ENCODE measurements at regions not wholly inside any gene's neighbourhood (a gene's known extent, or its start where the extent isn't known, plus 50 kb on each side); places are given as distances from the start of the nearest gene placed in this dataset.

DNA sequence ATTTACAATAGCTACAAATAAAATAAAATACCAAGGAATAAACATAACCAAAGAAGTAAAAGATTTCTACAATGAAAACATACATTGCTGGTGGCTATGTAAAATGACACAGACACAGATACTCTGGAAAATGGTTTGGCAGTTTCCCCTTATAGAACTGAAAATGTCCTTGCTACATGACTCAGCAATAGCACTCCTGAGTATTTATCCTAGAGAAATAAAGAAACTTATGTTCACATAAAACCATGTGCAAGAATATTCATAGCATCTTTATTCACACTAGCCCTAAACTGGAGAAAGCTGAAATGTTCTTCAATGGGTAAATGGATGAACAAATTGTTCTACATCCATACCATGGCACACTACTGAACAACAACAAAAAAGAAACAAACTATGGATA is 100.2 kb upstream of the RFC3 start:
- no peaks in the 10 kb centered on the region for H3K9me3 Mint-ChIP-seq (ENCODE audit: insufficient read depth)
- H3K27me3 Mint-ChIP-seq = peaks cover 20% of the 10 kb centered on the region
- Histone ChIP-seq H3K4me1 (ENCODE audit: control insufficient read depth in 2 of 2, insufficient read depth in 2 of 2, low read length in 2 of 2) (no peaks in the 10 kb centered on the region), H3K79me2 (ENCODE audit: control insufficient read depth, insufficient read depth, low read length) (no peaks in the 10 kb centered on the region), H3K9me3 (ENCODE audit: control extremely low read depth in 1 of 3, control insufficient read depth in 2 of 3, insufficient read depth in 1 of 3, low read length in 2 of 3) (no peaks in the 10 kb centered on the region), H3K9ac (ENCODE audit: low read length) (no peak overlapping the region), H3K27me3 (replicated peaks in 1 of 4; ENCODE audit: control extremely low read depth in 1 of 4, control insufficient read depth in 3 of 4, insufficient read depth in 4 of 4, low read length in 3 of 4) (no peaks in the 10 kb centered on the region), H2AFZ (ENCODE audit: insufficient read depth, low read depth, low read length, poor library complexity, severe bottlenecking) (no peak overlapping the region), H3K4me3 (ENCODE audit: control extremely low read depth in 1 of 5, extremely low read depth in 1 of 5, insufficient read depth in 1 of 5, low read depth in 2 of 5, low read length in 4 of 5) (no peak overlapping the region), H3K36me3 (replicated peaks in 1 of 2; ENCODE audit: control extremely low read depth in 1 of 2, control insufficient read depth in 1 of 2, extremely low read depth in 1 of 2, insufficient read depth in 2 of 2, low read length in 1 of 2) (no peaks in the 10 kb centered on the region), H3K27ac (ENCODE audit: low read length in 2 of 2) (no peak overlapping the region), H3K4me2 (replicated peaks; ENCODE audit: low read depth, low read length, poor library complexity, severe bottlenecking) (no peak overlapping the region), H4K20me1 (ENCODE audit: control insufficient read depth, insufficient read depth, low read length, poor library complexity, severe bottlenecking) (no peaks in the 10 kb centered on the region)
- peaks cover 1% of the 10 kb centered on the region for H3K4me1 Mint-ChIP-seq
- no peak for TF ChIP-seq EZH2 (IDR thresholded peaks at IDR 0.05; ENCODE audit: borderline replicate concordance, insufficient read depth, low read depth, low read length, poor library complexity, severe bottlenecking)
- TF ChIP-seq, protein P1, sequence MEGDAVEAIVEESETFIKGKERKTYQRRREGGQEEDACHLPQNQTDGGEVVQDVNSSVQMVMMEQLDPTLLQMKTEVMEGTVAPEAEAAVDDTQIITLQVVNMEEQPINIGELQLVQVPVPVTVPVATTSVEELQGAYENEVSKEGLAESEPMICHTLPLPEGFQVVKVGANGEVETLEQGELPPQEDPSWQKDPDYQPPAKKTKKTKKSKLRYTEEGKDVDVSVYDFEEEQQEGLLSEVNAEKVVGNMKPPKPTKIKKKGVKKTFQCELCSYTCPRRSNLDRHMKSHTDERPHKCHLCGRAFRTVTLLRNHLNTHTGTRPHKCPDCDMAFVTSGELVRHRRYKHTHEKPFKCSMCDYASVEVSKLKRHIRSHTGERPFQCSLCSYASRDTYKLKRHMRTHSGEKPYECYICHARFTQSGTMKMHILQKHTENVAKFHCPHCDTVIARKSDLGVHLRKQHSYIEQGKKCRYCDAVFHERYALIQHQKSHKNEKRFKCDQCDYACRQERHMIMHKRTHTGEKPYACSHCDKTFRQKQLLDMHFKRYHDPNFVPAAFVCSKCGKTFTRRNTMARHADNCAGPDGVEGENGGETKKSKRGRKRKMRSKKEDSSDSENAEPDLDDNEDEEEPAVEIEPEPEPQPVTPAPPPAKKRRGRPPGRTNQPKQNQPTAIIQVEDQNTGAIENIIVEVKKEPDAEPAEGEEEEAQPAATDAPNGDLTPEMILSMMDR (IDR thresholded peaks at IDR 0.05) = no peak
- no peak overlapping the region for H3K27ac Mint-ChIP-seq
- no peak for DNase-seq
- H3K4me3 Mint-ChIP-seq = no peak overlapping the region
- intact Hi-C loops (cut with micrococcal nuclease) = no loop called here
- CTCF ChIA-PET = interaction anchor here (0.9 kb wide), 1 partner anchor 488 kb away, joined by 4 read pairs; no protein-coding TSS in a partner anchor
- no peak for ATAC-seq (ENCODE audit: low read depth)
- POLR2A ChIA-PET = no interaction called here

DNA sequence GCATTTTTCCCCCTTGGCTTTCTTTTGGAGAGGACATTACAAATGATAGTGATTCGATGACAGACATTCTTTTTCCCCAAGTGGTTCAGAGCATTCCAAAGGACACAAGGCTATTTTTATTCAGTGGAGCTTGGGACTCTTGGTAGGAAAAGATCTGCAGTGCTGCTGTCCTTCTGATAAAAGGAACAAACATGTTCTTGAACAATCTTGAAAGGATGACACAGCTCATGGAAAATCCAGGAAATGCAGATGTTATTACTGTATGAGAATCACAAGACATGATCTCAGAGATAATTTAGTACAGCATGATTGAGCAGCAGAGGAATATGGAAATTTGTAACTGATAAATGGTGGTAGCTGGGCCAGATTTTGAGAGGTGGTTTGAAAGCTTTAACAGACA is 96.2 kb upstream of the RFC3 start:
- Histone ChIP-seq H3K27me3 (replicated peaks in 1 of 4; ENCODE audit: control extremely low read depth in 1 of 4, control insufficient read depth in 3 of 4, insufficient read depth in 4 of 4, low read length in 3 of 4) (peaks cover 0 to 18% (median 12%) of the 10 kb centered on the region in 4 experiments), H3K9ac (ENCODE audit: low read length) (no peak overlapping the region), H2AFZ (ENCODE audit: insufficient read depth, low read depth, low read length, poor library complexity, severe bottlenecking) (no peak overlapping the region), H3K4me3 (ENCODE audit: control extremely low read depth in 1 of 5, extremely low read depth in 1 of 5, insufficient read depth in 1 of 5, low read depth in 2 of 5, low read length in 4 of 5) (no peak overlapping the region), H3K36me3 (replicated peaks in 1 of 2; ENCODE audit: control extremely low read depth in 1 of 2, control insufficient read depth in 1 of 2, extremely low read depth in 1 of 2, insufficient read depth in 2 of 2, low read length in 1 of 2) (no peaks in the 10 kb centered on the region), H3K4me1 (ENCODE audit: control insufficient read depth in 2 of 2, insufficient read depth in 2 of 2, low read length in 2 of 2) (no peaks in the 10 kb centered on the region), H3K4me2 (replicated peaks; ENCODE audit: low read depth, low read length, poor library complexity, severe bottlenecking) (no peak overlapping the region), H4K20me1 (ENCODE audit: control insufficient read depth, insufficient read depth, low read length, poor library complexity, severe bottlenecking) (no peaks in the 10 kb centered on the region), H3K79me2 (ENCODE audit: control insufficient read depth, insufficient read depth, low read length) (no peaks in the 10 kb centered on the region), H3K27ac (ENCODE audit: low read length in 2 of 2) (no peak overlapping the region), H3K9me3 (ENCODE audit: control extremely low read depth in 1 of 3, control insufficient read depth in 2 of 3, insufficient read depth in 1 of 3, low read length in 2 of 3) (no peaks in the 10 kb centered on the region)
- ATAC-seq (ENCODE audit: low read depth) (no peak), DNase-seq (no peak)
- Mint-ChIP-seq H3K9me3 (ENCODE audit: insufficient read depth) (no peaks in the 10 kb centered on the region), H3K4me1 (peaks cover 3% of the 10 kb centered on the region), H3K4me3 (no peak overlapping the region), H3K27me3 (peaks cover 17% of the 10 kb centered on the region), H3K27ac (no peak overlapping the region)
- intact Hi-C loops (cut with micrococcal nuclease) = loop anchor here (10.0 kb wide), 1 partner anchor 367 kb away; no protein-coding TSS in a partner anchor
- TF ChIP-seq EZH2 (IDR thresholded peaks at IDR 0.05; ENCODE audit: borderline replicate concordance, insufficient read depth, low read depth, low read length, poor library complexity, severe bottlenecking) = no peak
- TF ChIP-seq, protein P1 (IDR thresholded peaks at IDR 0.05) = no peak
- WGBS (ENCODE audit: insufficient coverage) = no CpG with 5 or more reads among the region's 1 CpG
- POLR2A ChIA-PET = no interaction called here
- CTCF ChIA-PET = interaction anchor here (4.8 kb wide), 1 partner anchor 494 kb away, joined by 52 read pairs; no protein-coding TSS in a partner anchor

All from B cell (primary cell).